Stimulated activated CD8-positive, alpha-beta memory T cell treated with anti-CD3 and anti-CD28 coated beads, Interleukin-15, amount 100 ng/mL, for 24 hours (primary cell): ENCODE measurements at regions not wholly inside any gene's neighbourhood (a gene's known extent, or its start where the extent isn't known, plus 50 kb on each side); places are given as distances from the start of the nearest gene placed in this dataset.
"Not testable (repeated sequence)": the region's sequence is repeated elsewhere in the genome, so short reads cannot be mapped to it uniquely, and the experiment has no call there.

Experiments
- DNase-seq: peaks from one replicate; pipeline ENCODE4 v3.0.0-alpha.2; 2020; ENCODE audit warnings: low read depth

- no peak for DNase-seq
Observed at GRCh38 chr11:69950621-69951020, 127.5 kb upstream of the ANO1 start.

GRCh38 chr11:69951821-69952220 is 126.3 kb upstream of the ANO1 start:
- DNase-seq, result no peak

- not testable (repeated sequence) for DNase-seq
Observed at GRCh38 chr11:69952229-69952975, 125.7 kb upstream of the ANO1 start.

DNA sequence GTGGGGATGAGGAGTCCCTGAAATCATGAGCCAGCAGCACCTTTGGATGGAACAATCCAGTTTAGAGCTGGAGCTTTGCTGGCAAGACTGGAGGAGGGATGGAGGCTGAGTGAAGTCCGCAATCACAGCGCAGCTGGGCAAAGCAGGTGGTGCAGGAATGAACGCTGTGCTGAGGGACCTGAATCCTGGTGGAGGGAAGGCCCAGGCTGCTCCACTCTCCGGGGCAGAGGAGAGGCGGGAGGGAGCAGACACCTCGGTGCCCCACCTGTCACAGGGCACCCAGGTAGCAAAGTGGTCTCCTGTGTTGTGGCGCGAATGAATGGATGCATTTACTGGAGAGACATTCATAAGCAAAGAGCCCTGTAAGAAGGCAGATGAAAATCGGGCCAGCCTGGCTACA is 124.8 kb upstream of the ANO1 start:
- no peak for DNase-seq

DNA sequence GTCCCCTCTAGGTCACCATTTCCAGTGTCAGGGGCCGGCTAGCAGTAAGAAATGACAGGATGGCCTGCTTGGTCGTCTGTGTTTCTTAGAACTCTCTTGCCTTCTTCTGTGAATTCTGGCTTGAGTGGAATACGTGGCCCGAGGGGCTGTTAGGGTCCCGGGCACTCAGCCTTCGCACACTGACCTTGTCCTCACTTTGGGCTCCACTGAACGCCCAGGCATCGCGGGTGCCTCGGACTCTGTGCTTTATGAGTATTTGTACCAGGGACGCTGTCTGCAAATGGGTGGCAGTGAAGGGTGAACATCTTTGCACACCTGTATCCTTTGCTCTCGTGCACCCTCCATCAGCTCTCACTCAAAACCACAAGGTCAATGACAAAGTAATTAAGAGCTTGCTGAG is 123.4 kb upstream of the ANO1 start:
- DNase-seq, result no peak

DNA sequence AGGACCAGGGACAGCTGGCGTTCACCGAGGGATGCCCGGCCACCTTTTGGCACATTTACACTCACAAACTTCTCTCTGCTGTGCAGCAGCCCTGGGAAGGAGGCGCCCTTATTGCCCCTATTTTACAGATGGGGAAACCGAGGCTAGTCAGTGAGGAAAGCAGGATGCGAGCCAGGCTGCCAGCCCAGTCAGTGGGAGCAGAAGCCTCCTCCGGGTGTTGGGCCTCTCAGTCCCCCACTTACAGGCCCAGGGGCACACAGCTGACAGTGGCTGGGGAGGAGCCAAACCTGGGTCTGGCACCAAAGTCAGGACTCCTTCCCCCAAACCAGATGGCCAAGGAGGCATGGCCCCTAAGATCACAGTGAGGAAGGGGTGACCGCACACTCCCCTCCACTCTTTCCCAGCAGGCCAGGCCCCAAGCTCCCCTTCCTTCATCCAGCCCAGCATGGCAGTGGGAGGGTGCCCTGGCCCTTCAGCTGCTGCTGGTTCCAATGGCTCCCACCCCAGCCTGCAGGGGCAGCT is 121.4 kb upstream of the ANO1 start:
- DNase-seq, result no peak

GRCh38 chr11:69957849-69958248 is 120.3 kb upstream of the ANO1 start:
- no peak for DNase-seq

GRCh38 chr11:69958308-69958707 is 119.8 kb upstream of the ANO1 start:
- no peak for DNase-seq

DNA sequence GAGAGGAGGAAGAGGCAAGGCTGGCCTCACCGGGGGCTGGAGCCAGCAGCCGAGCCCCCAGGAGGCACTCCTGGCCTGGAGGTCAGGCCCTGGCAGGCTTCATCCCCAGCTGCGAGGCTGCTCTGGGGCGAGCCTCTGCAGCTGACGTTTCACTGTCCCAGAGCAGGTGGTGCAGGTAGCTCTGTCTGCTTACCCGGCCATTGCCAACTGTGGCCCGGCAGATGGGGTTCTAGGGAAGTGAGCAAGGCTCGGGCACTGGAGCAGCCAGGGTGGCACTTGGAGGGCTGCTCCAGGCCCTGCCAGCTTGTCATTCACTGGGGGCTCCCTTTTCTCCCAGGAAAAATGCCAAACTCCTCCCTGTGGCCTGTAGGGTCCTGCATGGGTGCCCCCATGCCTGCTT is 118.7 kb upstream of the ANO1 start:
- no peak for DNase-seq

GRCh38 chr11:69961738-69962137 is 116.4 kb upstream of the ANO1 start:
- no peak for DNase-seq

GRCh38 chr11:69962152-69962551 is 116.0 kb upstream of the ANO1 start:
- DNase-seq, result no peak

GRCh38 chr11:69963533-69964246 is 114.4 kb upstream of the ANO1 start:
- no peak for DNase-seq

DNA sequence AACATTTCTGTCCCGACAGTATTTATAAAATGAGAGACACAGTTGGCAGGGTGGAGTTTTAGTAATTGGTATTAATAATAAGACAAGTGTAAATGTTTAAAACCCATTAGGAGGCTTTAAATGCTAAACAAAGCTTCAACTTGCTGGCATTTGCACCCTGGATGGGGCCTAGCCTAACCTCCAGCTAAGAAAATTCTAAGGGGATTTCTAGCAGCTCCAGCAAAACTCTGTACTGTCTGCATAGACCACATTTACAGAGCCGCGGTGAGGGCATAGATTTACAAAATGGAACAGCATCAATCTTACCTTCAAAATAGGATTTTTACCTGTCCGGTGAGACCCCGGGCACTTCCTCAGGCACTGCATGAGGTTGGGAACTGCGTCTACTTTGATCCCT is 113.9 kb upstream of the ANO1 start:
- no peak for DNase-seq

DNA sequence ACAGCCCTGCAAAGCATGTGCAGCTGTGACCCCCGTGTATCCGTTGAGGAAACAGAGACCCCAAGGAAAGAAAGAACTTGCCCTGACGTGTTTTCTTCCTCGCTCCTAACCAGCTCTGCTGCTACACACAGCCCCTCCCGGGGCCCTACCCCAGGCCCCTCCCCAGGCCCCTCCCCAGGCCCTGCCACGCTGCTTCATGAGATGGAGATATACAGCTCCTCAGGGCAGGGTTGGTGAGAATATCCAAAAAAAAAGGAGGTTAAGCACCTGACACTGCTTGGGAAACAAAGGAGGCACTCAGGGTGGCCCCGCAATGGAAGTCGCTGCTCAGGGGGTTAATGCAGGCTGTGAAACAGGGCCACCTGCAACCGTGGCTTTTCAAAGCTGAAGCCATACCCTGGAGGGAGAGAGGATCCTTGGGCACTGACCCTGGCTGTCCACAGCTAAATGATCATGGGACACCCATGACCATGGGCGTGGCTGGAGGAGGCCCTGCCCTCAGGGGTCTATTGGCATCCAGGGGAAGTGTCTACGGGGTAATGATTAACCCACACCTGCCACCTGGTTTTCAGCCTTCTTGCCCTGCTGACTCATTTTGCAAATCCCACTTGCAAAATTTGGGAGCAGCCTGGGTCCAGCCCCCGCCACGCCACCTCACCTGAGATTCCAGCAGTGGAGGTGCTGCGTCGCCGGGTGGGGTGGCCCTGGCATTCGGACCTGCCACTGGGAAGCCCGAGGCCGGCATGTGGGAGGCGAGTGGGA is 112.1 kb upstream of the ANO1 start:
- no peak for DNase-seq

- DNase-seq, result no peak
Observed at GRCh38 chr11:69966583-69966835, 111.6 kb upstream of the ANO1 start.

- no peak for DNase-seq
Observed at GRCh38 chr11:69966910-69967483, 111.1 kb upstream of the ANO1 start.

- DNase-seq, result no peak
Observed at GRCh38 chr11:69967484-69967883, 110.6 kb upstream of the ANO1 start.

- DNase-seq, result no peak
Observed at GRCh38 chr11:69968396-69969347, 109.4 kb upstream of the ANO1 start.

DNA sequence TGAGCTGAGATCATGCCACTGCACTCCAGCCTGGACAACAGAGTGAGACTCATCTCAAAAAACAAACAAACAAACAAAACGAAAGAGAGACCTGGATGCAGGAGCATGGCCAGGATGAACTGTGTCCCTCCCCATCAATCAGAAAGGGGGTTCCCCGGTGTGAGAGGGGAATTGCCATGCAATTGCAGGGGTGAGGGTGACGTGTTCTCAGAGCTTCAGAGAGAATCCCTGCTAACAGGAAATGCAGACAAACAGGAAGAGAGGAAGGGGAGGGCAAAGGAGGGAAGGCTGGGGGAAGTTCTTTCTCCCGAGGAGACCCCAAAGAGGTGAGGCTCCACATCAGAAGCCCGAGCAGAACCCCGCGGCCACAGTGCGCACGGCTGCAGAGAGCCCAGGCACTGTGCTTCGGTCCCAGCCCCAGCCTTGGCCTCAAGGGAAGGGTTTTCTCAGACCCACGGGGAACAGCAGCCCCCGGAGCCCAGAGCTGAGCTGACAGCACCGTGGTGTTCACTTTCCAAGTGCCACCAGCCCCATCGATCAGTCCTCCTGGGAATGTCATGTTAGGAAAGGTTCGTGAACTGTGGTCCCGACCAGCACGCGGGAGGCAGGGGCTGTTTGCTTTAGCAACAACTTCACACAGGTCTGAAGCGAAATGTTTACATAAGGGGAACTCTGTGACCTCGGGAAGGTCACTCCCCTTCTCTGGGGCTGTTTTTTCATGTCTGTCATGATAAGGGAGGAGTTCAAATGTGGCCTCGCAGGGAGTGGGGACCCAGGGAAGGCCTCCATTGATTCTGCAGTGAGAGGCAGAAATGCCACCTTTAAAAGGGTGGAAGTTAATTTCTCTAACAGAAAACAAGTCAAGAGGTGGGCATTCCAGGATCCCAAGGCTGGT is 108.0 kb upstream of the ANO1 start:
- DNase-seq, result no peak

DNA sequence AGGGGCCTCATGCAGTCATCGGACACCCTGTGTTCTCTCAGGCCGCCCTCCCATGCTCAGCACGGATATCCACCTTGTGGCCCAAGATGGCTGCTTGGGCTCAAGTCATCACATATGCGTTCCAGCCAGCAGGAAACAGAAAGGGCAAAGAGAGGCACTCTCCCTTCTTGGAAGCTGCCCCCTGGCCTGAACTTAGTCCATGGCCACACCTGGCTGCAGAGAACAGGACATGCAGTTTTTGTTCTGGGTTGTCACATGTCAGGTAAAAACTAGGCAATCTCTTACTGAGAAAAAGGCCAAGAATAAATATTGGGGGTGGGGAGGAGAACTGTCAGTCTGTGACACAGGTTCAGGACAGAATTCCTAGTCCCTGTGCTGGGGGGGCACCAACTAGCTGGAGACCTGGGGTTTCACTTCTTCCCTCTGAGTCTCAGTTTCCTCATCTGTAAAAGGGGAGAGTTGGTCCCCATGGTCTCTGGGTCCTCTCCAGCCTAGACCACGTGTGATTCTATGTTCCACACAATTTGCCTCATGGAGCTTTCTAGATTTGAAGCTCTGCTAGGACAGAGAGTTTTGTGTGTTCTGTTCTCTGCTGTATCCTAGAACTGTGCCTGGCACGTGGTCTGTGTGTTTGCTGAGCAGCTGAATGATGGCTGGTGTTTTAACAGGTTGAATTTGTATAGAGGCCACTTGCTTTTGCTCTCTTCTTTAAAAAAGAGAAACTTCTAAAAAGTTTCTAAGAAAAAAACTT is 107.2 kb upstream of the ANO1 start:
- DNase-seq, result no peak
